ENCODE measurements at regions not wholly inside any gene's neighbourhood (a gene's known extent, or its start where the extent isn't known, plus 50 kb on each side); places are given as distances from the start of the nearest gene placed in this dataset.

- Mint-ChIP-seq H3K36me3 (no peaks in the 10 kb centered on the region), H3K27me3 (ENCODE audit: low read depth) (no peaks in the 10 kb centered on the region), H3K4me3 (no peak overlapping the region), H3K4me1 (no peaks in the 10 kb centered on the region), H3K27ac (no peak overlapping the region), H3K9me3 (peaks cover 13% of the 10 kb centered on the region)
- TF ChIP-seq MAX (CRISPR knock-in tag; IDR thresholded peaks at IDR 0.05) (no peak), ATF1 (CRISPR knock-in tag; IDR thresholded peaks at IDR 0.05) (no peak), ARID4B (CRISPR knock-in tag; IDR thresholded peaks at IDR 0.05; ENCODE audit: borderline replicate concordance) (no peak), ETV6 (CRISPR knock-in tag; IDR thresholded peaks at IDR 0.05) (no peak), PREB (CRISPR knock-in tag; IDR thresholded peaks at IDR 0.05; ENCODE audit: borderline replicate concordance) (no peak), SP1 (CRISPR knock-in tag; conservative IDR thresholded peaks at IDR 0.05) (no peak), USF1 (CRISPR knock-in tag; IDR thresholded peaks at IDR 0.05) (no peak), SMAD3 (CRISPR knock-in tag; IDR thresholded peaks at IDR 0.05; ENCODE audit: borderline replicate concordance) (no peak), ZNF671 (CRISPR knock-in tag; IDR thresholded peaks at IDR 0.05) (no peak), ZNF281 (CRISPR knock-in tag; IDR thresholded peaks at IDR 0.05) (no peak), ZBTB43 (CRISPR knock-in tag; IDR thresholded peaks at IDR 0.05) (no peak), CTCF (IDR thresholded peaks at IDR 0.05) (no peak), ZNF423 (CRISPR knock-in tag; IDR thresholded peaks at IDR 0.05) (no peak), SOX15 (CRISPR knock-in tag; IDR thresholded peaks at IDR 0.05) (no peak)
- ChIA-PET POLR2A (no interaction called here), CTCF (no interaction called here)
- ATAC-seq (no peak), DNase-seq (ENCODE audit: low spot score) (no peak)
Observed at GRCh38 chr15:94036156-94036555, 195.2 kb upstream of the MCTP2 start.
